Tibial nerve (tissue), 4 donors: ENCODE measurements at regions not wholly inside any gene's neighbourhood (a gene's known extent, or its start where the extent isn't known, plus 50 kb on each side); places are given as distances from the start of the nearest gene placed in this dataset.
"Not testable (repeated sequence)": the region's sequence is repeated elsewhere in the genome, so short reads cannot be mapped to it uniquely, and the experiment has no call there.

Experiments used
- CTCF ChIP-seq, 5 experiments: fragments of 200-600 bp in 3 of 5; fragments of 450-650 bp in 2 of 5; sonication (generic) in 3 of 5; IDR thresholded peaks; one replicate each; pipeline ENCODE4 v1.5.1; 2016 to 2019; ENCODE audit warnings: antibody characterized with exemption in 5 of 5, mild to moderate bottlenecking in 3 of 5, moderate library complexity in 2 of 5
- EP300 ChIP-seq, 2 donors: sonication (generic); formaldehyde crosslinking; IDR thresholded peaks; one replicate each; pipeline ENCODE4 v1.6.1; 2017; ENCODE audit warnings: antibody characterized with exemption in 2 of 2, mild to moderate bottlenecking in 1 of 2
- POLR2A ChIP-seq, 2 donors: fragments of 450-650 bp; IDR thresholded peaks; one replicate each; pipeline ENCODE4 v1.6.1; 2017; ENCODE audit warnings: antibody characterized with exemption in 2 of 2, mild to moderate bottlenecking in 2 of 2, moderate library complexity in 2 of 2

GRCh38 chr2:21790311-21790710 lies 666.5 kb downstream of the TDRD15 start:
- not testable (repeated sequence) for TF ChIP-seq POLR2A, CTCF, EP300 (IDR thresholded peaks at IDR 0.05)
